H1 (cell line): ENCODE measurements at regions not wholly inside any gene's neighbourhood (a gene's known extent, or its start where the extent isn't known, plus 50 kb on each side); places are given as distances from the start of the nearest gene placed in this dataset.

Experiments
- EZH2 ChIP-seq: fragments of 200-600 bp; sonication (generic); IDR thresholded peaks from 2 replicates; pipeline ENCODE4 v1.7.1; 2012; ENCODE audit warnings: low read depth, mild to moderate bottlenecking, moderate library complexity, low read length, inconsistent platforms; ENCODE audit not compliant: severe bottlenecking
- TF ChIP-seq, protein P1 (sequence below): fragments of 300-600 bp; sonication (generic); IDR thresholded peaks from 2 replicates; pipeline ENCODE4 v1.7.1; 2012; ENCODE audit warnings: low read length, moderate library complexity, mild to moderate bottlenecking, inconsistent platforms; ENCODE audit not compliant: insufficient replicate concordance

DNA sequence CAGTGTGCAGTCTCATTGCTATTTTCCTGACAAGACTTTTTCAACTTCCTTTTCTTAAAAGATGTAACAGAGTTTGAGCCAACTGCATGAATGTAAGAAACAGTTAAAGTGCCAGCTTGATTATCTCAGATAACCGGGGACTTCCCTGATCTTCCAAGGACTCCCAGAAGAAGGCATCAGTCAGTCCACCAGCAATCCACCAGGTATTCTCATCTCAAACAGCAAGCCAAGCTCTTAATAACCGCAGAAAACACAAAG, 350.1 kb downstream of the LIG4 start:
- TF ChIP-seq EZH2, result no peak
- TF ChIP-seq, protein P1, sequence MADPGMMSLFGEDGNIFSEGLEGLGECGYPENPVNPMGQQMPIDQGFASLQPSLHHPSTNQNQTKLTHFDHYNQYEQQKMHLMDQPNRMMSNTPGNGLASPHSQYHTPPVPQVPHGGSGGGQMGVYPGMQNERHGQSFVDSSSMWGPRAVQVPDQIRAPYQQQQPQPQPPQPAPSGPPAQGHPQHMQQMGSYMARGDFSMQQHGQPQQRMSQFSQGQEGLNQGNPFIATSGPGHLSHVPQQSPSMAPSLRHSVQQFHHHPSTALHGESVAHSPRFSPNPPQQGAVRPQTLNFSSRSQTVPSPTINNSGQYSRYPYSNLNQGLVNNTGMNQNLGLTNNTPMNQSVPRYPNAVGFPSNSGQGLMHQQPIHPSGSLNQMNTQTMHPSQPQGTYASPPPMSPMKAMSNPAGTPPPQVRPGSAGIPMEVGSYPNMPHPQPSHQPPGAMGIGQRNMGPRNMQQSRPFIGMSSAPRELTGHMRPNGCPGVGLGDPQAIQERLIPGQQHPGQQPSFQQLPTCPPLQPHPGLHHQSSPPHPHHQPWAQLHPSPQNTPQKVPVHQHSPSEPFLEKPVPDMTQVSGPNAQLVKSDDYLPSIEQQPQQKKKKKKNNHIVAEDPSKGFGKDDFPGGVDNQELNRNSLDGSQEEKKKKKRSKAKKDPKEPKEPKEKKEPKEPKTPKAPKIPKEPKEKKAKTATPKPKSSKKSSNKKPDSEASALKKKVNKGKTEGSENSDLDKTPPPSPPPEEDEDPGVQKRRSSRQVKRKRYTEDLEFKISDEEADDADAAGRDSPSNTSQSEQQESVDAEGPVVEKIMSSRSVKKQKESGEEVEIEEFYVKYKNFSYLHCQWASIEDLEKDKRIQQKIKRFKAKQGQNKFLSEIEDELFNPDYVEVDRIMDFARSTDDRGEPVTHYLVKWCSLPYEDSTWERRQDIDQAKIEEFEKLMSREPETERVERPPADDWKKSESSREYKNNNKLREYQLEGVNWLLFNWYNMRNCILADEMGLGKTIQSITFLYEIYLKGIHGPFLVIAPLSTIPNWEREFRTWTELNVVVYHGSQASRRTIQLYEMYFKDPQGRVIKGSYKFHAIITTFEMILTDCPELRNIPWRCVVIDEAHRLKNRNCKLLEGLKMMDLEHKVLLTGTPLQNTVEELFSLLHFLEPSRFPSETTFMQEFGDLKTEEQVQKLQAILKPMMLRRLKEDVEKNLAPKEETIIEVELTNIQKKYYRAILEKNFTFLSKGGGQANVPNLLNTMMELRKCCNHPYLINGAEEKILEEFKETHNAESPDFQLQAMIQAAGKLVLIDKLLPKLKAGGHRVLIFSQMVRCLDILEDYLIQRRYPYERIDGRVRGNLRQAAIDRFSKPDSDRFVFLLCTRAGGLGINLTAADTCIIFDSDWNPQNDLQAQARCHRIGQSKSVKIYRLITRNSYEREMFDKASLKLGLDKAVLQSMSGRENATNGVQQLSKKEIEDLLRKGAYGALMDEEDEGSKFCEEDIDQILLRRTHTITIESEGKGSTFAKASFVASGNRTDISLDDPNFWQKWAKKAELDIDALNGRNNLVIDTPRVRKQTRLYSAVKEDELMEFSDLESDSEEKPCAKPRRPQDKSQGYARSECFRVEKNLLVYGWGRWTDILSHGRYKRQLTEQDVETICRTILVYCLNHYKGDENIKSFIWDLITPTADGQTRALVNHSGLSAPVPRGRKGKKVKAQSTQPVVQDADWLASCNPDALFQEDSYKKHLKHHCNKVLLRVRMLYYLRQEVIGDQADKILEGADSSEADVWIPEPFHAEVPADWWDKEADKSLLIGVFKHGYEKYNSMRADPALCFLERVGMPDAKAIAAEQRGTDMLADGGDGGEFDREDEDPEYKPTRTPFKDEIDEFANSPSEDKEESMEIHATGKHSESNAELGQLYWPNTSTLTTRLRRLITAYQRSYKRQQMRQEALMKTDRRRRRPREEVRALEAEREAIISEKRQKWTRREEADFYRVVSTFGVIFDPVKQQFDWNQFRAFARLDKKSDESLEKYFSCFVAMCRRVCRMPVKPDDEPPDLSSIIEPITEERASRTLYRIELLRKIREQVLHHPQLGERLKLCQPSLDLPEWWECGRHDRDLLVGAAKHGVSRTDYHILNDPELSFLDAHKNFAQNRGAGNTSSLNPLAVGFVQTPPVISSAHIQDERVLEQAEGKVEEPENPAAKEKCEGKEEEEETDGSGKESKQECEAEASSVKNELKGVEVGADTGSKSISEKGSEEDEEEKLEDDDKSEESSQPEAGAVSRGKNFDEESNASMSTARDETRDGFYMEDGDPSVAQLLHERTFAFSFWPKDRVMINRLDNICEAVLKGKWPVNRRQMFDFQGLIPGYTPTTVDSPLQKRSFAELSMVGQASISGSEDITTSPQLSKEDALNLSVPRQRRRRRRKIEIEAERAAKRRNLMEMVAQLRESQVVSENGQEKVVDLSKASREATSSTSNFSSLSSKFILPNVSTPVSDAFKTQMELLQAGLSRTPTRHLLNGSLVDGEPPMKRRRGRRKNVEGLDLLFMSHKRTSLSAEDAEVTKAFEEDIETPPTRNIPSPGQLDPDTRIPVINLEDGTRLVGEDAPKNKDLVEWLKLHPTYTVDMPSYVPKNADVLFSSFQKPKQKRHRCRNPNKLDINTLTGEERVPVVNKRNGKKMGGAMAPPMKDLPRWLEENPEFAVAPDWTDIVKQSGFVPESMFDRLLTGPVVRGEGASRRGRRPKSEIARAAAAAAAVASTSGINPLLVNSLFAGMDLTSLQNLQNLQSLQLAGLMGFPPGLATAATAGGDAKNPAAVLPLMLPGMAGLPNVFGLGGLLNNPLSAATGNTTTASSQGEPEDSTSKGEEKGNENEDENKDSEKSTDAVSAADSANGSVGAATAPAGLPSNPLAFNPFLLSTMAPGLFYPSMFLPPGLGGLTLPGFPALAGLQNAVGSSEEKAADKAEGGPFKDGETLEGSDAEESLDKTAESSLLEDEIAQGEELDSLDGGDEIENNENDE, result no peak
